ENCODE measurements at regions not wholly inside any gene's neighbourhood (a gene's known extent, or its start where the extent isn't known, plus 50 kb on each side); places are given as distances from the start of the nearest gene placed in this dataset.
"Not testable (repeated sequence)": the region's sequence is repeated elsewhere in the genome, so short reads cannot be mapped to it uniquely, and the experiment has no call there.

- TF ChIP-seq POLR2A (IDR thresholded peaks at IDR 0.05; ENCODE audit: low read depth, low read length): no peak
- FAIRE-seq: no peak
- no peak for DNase-seq (ENCODE audit: insufficient read length, low spot score)
Observed at GRCh38 chr16:7861891-7862582, 529.4 kb downstream of the RBFOX1 start.

GRCh38 chr16:7853197-7853596 is 520.6 kb downstream of the RBFOX1 start:
- no peak for FAIRE-seq
- no peak for DNase-seq (ENCODE audit: insufficient read length, low spot score)
- no peak for TF ChIP-seq POLR2A (IDR thresholded peaks at IDR 0.05; ENCODE audit: low read depth, low read length)

- FAIRE-seq: no peak
- no peak for DNase-seq (ENCODE audit: insufficient read length, low spot score)
- TF ChIP-seq POLR2A (IDR thresholded peaks at IDR 0.05; ENCODE audit: low read depth, low read length): no peak
Observed at GRCh38 chr16:7849841-7850240, 517.2 kb downstream of the RBFOX1 start.

DNA sequence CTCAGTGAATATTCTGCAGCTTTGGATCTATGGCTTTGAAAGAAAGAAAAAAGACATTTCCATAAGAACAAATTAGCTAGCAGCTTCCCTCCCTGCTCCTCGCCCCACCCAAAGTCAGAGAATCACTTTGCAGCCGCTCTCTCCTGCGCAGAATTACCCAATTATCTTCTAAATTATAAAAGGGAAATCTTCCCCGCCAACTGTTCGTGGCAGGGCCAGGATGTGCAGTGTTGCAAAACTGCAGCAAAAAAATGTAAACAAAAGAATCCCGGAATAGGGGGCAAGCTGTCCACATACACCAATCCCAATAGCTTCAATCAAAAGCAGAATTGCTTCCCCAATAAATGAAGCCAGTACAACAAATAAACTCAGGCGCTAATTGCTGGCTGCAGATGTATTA is 510.6 kb downstream of the RBFOX1 start:
- no peak for TF ChIP-seq POLR2A (IDR thresholded peaks at IDR 0.05; ENCODE audit: low read depth, low read length)
- no peak for FAIRE-seq

DNA sequence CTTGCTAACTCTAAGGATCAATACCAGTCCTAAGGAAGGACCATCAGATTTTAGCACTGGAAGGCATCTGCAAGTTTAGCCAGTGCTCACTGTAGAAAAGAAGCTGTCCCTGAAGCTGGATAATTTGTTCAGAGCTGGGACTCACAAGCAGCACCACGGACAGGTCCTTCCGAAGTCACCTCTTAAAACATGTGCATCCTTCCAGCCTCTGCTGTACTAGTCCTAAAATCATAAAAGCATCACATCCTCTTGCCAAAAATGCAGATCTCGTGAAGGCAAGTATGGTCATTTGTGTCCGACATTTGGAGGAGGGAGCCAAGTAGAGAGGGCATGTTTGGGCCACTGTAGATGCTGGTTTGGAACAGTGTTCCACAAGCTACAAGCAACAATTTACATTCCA is 506.9 kb downstream of the RBFOX1 start:
- no peak for TF ChIP-seq POLR2A (IDR thresholded peaks at IDR 0.05; ENCODE audit: low read depth, low read length)
- FAIRE-seq (no peak), DNase-seq (ENCODE audit: insufficient read length, low spot score) (no peak)

More for the DNA sequence above, 510.6 kb downstream of the RBFOX1 start:
- DNase-seq (ENCODE audit: insufficient read length, low spot score): no peak

GRCh38 chr16:7834771-7835431 is 502.3 kb downstream of the RBFOX1 start:
- no peak for TF ChIP-seq POLR2A (IDR thresholded peaks at IDR 0.05; ENCODE audit: low read depth, low read length)
- DNase-seq (ENCODE audit: insufficient read length, low spot score): no peak
- no peak for FAIRE-seq

DNA sequence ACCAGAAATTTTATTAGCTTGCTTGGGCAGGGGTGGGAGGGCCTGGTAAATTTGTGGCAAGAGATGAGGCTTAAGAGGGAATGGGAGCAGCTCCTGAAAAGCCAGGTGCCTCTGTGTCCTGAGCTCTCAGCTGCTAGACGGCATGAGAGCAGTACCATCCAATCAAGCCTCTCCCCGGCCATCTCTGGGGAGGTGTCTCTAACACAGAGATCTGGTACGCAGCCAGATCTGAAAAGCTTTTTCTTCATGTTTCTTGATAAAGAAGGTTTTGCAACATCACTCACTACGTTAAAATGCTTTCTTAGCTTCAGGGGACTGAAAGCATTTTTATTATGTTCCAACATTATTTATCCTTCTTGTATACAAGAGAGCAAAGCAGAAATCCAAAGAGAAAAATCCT is 488.2 kb downstream of the RBFOX1 start:
- no peak for FAIRE-seq
- DNase-seq (ENCODE audit: insufficient read length, low spot score): no peak
- no peak for TF ChIP-seq POLR2A (IDR thresholded peaks at IDR 0.05; ENCODE audit: low read depth, low read length)

- FAIRE-seq (no peak), DNase-seq (ENCODE audit: insufficient read length, low spot score) (no peak)
- no peak for TF ChIP-seq POLR2A (IDR thresholded peaks at IDR 0.05; ENCODE audit: low read depth, low read length)
Observed at GRCh38 chr16:7805686-7806396, 473.2 kb downstream of the RBFOX1 start.

DNA sequence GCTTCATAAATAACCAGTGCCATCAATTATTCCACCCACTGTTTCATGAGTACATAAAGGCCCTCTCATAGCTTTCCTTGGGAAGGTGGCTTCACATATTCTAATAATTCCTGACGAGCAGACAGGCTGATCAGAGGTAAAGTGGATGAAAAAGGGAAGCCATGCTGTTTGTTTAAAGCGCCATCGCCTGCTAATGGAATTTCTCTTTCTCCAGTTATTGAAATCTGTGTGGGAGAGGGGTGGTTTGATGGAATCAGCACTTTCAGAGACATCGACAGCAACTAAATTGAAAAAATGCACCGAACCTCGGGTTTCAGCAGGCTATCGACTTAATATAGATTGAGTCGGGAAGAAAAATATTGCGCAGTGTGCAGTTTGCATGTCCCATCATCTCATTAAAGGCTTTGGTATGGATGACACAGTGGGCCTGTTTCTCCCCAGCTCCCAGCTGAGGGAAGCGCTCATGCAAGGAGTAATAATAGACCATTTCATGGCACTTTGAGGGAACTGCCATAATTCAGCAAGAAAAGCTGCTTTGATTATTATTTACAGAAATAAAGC is 472.1 kb downstream of the RBFOX1 start:
- DNase-seq (ENCODE audit: insufficient read length, low spot score) (no peak), FAIRE-seq (no peak)
- TF ChIP-seq POLR2A (IDR thresholded peaks at IDR 0.05; ENCODE audit: low read depth, low read length): no peak

GRCh38 chr16:7792346-7792745 is 459.7 kb downstream of the RBFOX1 start:
- no peak for FAIRE-seq
- no peak for TF ChIP-seq POLR2A (IDR thresholded peaks at IDR 0.05; ENCODE audit: low read depth, low read length)
- no peak for DNase-seq (ENCODE audit: insufficient read length, low spot score)

GRCh38 chr16:7791028-7791590 is 458.5 kb downstream of the RBFOX1 start:
- FAIRE-seq (no peak), DNase-seq (ENCODE audit: insufficient read length, low spot score) (no peak)
- TF ChIP-seq POLR2A (IDR thresholded peaks at IDR 0.05; ENCODE audit: low read depth, low read length): no peak

- no peak for DNase-seq (ENCODE audit: insufficient read length, low spot score)
- TF ChIP-seq POLR2A (IDR thresholded peaks at IDR 0.05; ENCODE audit: low read depth, low read length): no peak
- FAIRE-seq: no peak
Observed at GRCh38 chr16:7775072-7775488, 442.4 kb downstream of the RBFOX1 start.

DNA sequence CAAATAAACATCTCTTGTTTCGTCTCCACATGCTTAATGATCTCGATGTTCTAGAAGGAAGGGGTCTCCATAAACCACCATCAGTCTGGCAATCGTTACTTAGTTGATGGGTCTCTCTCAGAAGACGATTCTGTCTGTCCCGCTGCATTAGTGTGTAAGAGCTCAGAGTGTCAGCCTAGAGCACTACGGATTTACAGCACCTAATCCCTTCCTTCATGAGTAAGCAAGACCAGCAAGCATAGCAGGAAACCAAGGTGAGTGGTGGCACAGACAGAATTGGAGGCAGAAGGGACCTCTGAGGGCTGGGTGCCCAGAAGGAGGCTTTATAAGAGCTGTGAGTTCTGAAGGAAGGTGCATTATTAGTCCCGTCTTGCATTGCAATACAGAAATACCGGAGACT is 440.1 kb downstream of the RBFOX1 start:
- FAIRE-seq (no peak), DNase-seq (ENCODE audit: insufficient read length, low spot score) (no peak)
- no peak for TF ChIP-seq POLR2A (IDR thresholded peaks at IDR 0.05; ENCODE audit: low read depth, low read length)

- not testable (repeated sequence) for DNase-seq (ENCODE audit: insufficient read length, low spot score); FAIRE-seq
Observed at GRCh38 chr16:7769091-7769490, 436.4 kb downstream of the RBFOX1 start.

Data from H54 (cell line).